Osteoblast (primary cell): ENCODE measurements at regions not wholly inside any gene's neighbourhood (a gene's known extent, or its start where the extent isn't known, plus 50 kb on each side); places are given as distances from the start of the nearest gene placed in this dataset.
"Not testable (repeated sequence)": the region's sequence is repeated elsewhere in the genome, so short reads cannot be mapped to it uniquely, and the experiment has no call there.

Experiments
- DNase-seq: peaks from one replicate; pipeline ENCODE4 v3.0.0; 2011; ENCODE audit warnings: low spot score, mixed read lengths; ENCODE audit not compliant: insufficient read length; ENCODE audit errors: missing footprints
- H2AFZ ChIP-seq: 2 replicates; pipeline ENCODE4 v1.6.0; 2011; ENCODE audit warnings: mild to moderate bottlenecking, low read length
- H3K27ac ChIP-seq: 2 replicates; pipeline ENCODE4 v1.5.1; 2011; ENCODE audit warnings: mild to moderate bottlenecking, low read depth, low read length, moderate library complexity
- H3K27me3 ChIP-seq: 2 replicates; pipeline ENCODE4 v1.6.0; 2012; ENCODE audit warnings: mild to moderate bottlenecking, control low read depth, inconsistent platforms, low read length, moderate library complexity; ENCODE audit not compliant: insufficient read depth
- H3K36me3 ChIP-seq: 2 replicates; pipeline ENCODE4 v1.5.1; 2011; ENCODE audit warnings: mild to moderate bottlenecking, low read length, control low read depth, moderate library complexity; ENCODE audit not compliant: insufficient read depth
- H3K4me1 ChIP-seq: 2 replicates; pipeline ENCODE4 v1.5.1; 2011; ENCODE audit warnings: mild to moderate bottlenecking, low read length, control low read depth, moderate library complexity; ENCODE audit not compliant: insufficient read depth
- H3K4me2 ChIP-seq: 2 replicates; pipeline ENCODE4 v1.6.0; 2011; ENCODE audit warnings: mild to moderate bottlenecking, low read length; ENCODE audit not compliant: insufficient read depth
- H3K4me3 ChIP-seq: fragments of 200-600 bp; sonication (generic); 3 replicates; pipeline ENCODE4 v1.5.1; 2012; ENCODE audit warnings: mild to moderate bottlenecking, low read length, inconsistent platforms; ENCODE audit not compliant: insufficient read depth
- H3K79me2 ChIP-seq: 2 replicates; pipeline ENCODE4 v1.6.0; 2012; ENCODE audit warnings: mild to moderate bottlenecking, low read length, control low read depth, inconsistent platforms; ENCODE audit not compliant: insufficient read depth
- H3K9me3 ChIP-seq: 2 replicates; pipeline ENCODE4 v1.5.1; 2011; ENCODE audit warnings: low read depth, low read length, control low read depth
- H4K20me1 ChIP-seq: 2 replicates; pipeline ENCODE4 v1.6.0; 2012; ENCODE audit warnings: mild to moderate bottlenecking, low read length, control low read depth; ENCODE audit not compliant: insufficient read depth
- CTCF ChIP-seq: IDR thresholded peaks from 2 replicates; pipeline ENCODE4 v1.5.1; 2011; ENCODE audit warnings: mild to moderate bottlenecking, low read depth, low read length, moderate library complexity; ENCODE audit errors: extremely low read depth

- no peaks in the 10 kb centered on the region for H3K4me1 ChIP-seq
- H3K79me2 ChIP-seq, result no peaks in the 10 kb centered on the region
- H3K27ac ChIP-seq, result no peak overlapping the region
- no peak for DNase-seq
- H2AFZ ChIP-seq, result no peak overlapping the region
- no peak for TF ChIP-seq CTCF
- H3K27me3 ChIP-seq, result no peaks in the 10 kb centered on the region
- no peaks in the 10 kb centered on the region for H3K9me3 ChIP-seq
- no peak overlapping the region for H3K4me3 ChIP-seq
- no peak overlapping the region for H3K4me2 ChIP-seq
- no peaks in the 10 kb centered on the region for H4K20me1 ChIP-seq
- H3K36me3 ChIP-seq, result no peaks in the 10 kb centered on the region
Measured at GRCh38 chr2:122034777-122035176, 279.3 kb downstream of the TSN start.

GRCh38 chr2:122038816-122039215 is 283.4 kb downstream of the TSN start:
- not testable (repeated sequence) for H3K9me3 ChIP-seq, H3K79me2 ChIP-seq, H3K4me1 ChIP-seq, H3K27ac ChIP-seq, H3K36me3 ChIP-seq, H4K20me1 ChIP-seq, H3K4me3 ChIP-seq, H3K27me3 ChIP-seq, H2AFZ ChIP-seq, H3K4me2 ChIP-seq, DNase-seq

GRCh38 chr2:122041455-122041854 is 286.0 kb downstream of the TSN start:
- Histone ChIP-seq H3K9me3 (no peaks in the 10 kb centered on the region), H3K36me3 (no peaks in the 10 kb centered on the region), H3K4me2 (no peak overlapping the region), H2AFZ (no peak overlapping the region), H4K20me1 (no peaks in the 10 kb centered on the region), H3K4me1 (no peaks in the 10 kb centered on the region), H3K4me3 (no peak overlapping the region), H3K27ac (no peak overlapping the region), H3K27me3 (no peaks in the 10 kb centered on the region), H3K79me2 (no peaks in the 10 kb centered on the region)
- no peak for DNase-seq
- no peak for TF ChIP-seq CTCF

GRCh38 chr2:122051659-122052058 is 296.2 kb downstream of the TSN start:
- H3K9me3 ChIP-seq, H3K36me3 ChIP-seq, DNase-seq, H2AFZ ChIP-seq, H3K27ac ChIP-seq, H3K27me3 ChIP-seq, H3K4me3 ChIP-seq, H3K4me2 ChIP-seq, H4K20me1 ChIP-seq, H3K79me2 ChIP-seq, H3K4me1 ChIP-seq: not testable (repeated sequence)

- no peaks in the 10 kb centered on the region for H3K79me2 ChIP-seq
- no peak overlapping the region for H3K27ac ChIP-seq
- DNase-seq, result no peak
- no peak for TF ChIP-seq CTCF
- H3K36me3 ChIP-seq, result no peaks in the 10 kb centered on the region
- H3K4me1 ChIP-seq, result peaks cover 4% of the 10 kb centered on the region
- no peak overlapping the region for H3K4me3 ChIP-seq
- no peaks in the 10 kb centered on the region for H3K27me3 ChIP-seq
- no peak overlapping the region for H2AFZ ChIP-seq
- H4K20me1 ChIP-seq, result no peaks in the 10 kb centered on the region
- H3K4me2 ChIP-seq, result no peak overlapping the region
- no peaks in the 10 kb centered on the region for H3K9me3 ChIP-seq
Measured at GRCh38 chr2:122055521-122055931, 300.1 kb downstream of the TSN start.
